Activated CD8-positive, alpha-beta memory T cell treated with anti-CD3 and anti-CD28 coated beads, Interleukin-2, amount 50 U/mL, for 4 hours (primary cell): ENCODE measurements at regions not wholly inside any gene's neighbourhood (a gene's known extent, or its start where the extent isn't known, plus 50 kb on each side); places are given as distances from the start of the nearest gene placed in this dataset.
"Not testable (repeated sequence)": the region's sequence is repeated elsewhere in the genome, so short reads cannot be mapped to it uniquely, and the experiment has no call there.

Source experiments
- DNase-seq: peaks from one replicate; pipeline ENCODE4 v3.0.0-alpha.2; 2020

DNA sequence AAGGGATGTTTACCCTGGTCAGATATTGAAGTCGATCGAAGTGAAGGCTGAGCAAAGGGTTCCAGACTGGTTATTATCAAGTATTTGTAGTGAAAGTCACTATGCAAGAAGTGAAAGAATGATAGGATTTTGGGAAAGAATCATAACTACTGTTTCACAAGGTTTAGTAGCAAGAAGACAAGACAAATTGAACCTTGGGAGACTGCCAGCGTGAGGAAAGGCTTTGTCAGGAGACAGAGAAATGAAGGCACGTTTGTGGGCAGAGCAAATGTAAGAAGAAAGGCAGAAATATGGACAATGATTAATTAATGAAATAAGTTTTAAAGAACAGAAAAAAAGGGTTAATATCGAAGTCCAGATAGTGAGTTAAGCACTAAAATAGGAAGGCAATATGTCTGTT, 456.8 kb downstream of the TRIML1 start:
- no peak for DNase-seq

- no peak for DNase-seq
Measured at GRCh38 chr4:188603646-188604045, 464.4 kb downstream of the TRIML1 start.

GRCh38 chr4:188606635-188607034, 467.4 kb downstream of the TRIML1 start:
- DNase-seq: no peak

- DNase-seq: no peak
Measured at GRCh38 chr4:188611143-188611542, 471.9 kb downstream of the TRIML1 start.

- DNase-seq: no peak
Measured at GRCh38 chr4:188612659-188613058, 473.4 kb downstream of the TRIML1 start.

DNA sequence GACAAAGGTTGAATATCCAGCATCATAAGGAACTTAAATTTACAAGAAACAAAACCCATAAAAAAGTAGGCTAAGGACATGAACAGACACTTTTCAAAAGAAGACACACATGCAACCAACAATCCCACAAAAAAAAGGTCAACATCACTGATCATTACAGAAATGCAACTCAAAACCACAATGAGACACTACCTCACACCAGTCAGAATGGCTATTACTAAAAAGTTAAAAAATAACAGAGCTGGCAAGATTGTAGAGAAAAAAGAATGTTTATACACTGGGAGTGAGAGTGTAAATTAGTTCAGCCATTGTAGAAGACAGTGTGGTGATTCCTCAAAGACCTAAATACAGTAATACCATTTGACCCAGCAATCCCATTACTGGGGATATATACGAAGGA, 474.7 kb downstream of the TRIML1 start:
- DNase-seq: no peak

DNA sequence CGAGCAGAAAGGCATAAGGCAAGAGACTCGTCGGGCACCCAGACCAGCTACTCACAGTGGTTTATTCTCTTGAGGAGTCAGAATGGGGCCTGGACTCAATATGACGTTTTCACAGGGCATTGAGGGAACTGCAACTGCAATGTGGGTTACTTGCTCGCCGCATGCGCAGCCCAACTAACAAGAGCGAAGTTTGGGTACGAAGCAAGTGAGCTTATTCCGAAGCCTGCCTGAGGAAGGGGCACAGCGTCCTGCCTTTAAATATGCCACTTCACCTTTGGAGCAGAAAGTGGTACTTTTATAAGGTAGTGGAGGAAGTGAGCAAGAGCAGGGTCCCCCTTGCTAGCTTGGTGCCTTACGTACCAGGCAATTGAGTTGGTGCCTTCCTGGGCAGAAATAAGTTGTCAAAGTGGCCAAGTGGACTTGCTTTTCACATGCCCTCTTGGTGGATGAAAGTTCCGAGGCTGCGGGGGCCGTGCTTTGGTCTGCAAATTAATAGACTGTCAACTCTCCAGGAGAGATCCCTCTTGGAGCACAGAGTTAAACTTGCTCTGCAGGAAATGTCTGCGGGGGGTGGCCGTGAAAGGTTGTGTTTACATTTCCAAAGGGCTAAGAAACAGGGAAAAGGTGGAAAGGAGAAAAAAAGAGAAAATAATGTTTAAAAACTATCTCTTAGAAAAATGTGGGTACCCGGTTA, 480.4 kb downstream of the TRIML1 start:
- no peak for DNase-seq

GRCh38 chr4:188620608-188621007, 481.4 kb downstream of the TRIML1 start:
- DNase-seq: no peak

- DNase-seq: no peak
Measured at GRCh38 chr4:188623314-188623854, 484.1 kb downstream of the TRIML1 start.

DNA sequence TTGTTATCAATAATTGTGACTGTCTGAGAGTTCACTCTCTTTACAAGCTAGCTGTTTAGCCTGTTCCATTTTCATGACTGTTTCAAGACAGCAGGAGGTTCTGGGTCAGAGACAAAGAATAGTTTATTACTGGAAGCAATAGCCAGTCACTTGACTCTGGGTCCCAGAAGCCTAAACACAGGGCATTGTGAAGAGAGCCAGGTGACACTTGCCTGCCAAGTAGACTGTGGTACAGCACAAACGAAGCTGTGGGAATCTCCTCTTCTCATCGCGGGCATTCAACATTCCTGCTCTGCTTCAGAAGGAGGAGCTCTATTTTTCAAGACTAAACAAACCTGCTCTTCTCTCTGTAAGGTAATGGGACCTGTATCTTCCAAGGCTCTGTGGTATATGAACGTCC, 485.1 kb downstream of the TRIML1 start:
- DNase-seq: no peak

- no peak for DNase-seq
Measured at GRCh38 chr4:188627892-188628291, 488.7 kb downstream of the TRIML1 start.

DNA sequence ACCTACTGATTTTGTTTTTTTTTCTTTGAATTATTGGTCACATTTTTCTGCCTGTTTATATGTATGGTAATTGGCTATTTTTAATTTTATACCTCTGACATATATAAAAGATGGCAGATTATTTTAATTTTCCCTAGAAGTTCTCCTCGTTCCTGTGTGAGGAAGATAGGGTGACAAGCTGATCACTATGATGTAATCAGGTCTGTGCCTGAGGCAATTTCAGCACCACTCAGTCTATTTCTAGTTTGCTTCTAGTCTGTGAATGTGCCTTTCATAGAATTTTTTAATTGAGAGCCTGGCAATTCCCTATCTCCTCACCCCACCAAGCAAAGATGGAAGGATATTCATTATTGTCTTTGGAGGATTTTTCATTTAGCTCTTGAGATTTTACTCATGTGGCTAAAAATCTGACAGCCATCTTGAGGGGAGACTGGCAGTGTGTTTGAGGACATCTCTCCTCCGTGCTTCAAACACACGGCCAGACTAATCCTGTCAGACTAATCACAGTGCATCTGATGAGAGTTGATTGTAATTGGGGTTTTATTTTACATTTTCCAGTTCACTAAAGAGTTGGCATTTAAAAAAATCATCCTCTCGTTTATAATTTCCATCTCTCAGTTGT, 500.3 kb downstream of the TRIML1 start:
- DNase-seq: no peak

GRCh38 chr4:188647820-188648370, 508.7 kb downstream of the TRIML1 start:
- DNase-seq: no peak

DNA sequence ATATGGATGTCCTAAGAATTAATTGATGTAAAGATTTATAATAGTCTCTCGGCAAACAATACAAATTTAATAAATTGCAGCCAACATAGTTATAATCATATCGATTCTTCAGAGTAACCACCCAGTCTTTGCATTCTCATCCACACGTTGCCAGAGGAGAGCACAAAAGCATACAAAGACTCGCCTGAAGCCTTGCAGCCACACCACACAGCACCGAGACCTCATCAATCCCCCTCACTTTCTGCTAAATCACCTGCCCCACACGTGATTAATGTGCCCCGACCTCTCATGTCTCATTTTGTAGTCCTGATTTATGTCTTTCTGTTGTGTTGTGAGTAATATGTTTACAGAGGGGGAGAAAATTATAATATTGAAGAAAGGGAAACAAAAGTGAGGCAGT, 510.4 kb downstream of the TRIML1 start:
- no peak for DNase-seq

GRCh38 chr4:188650516-188650915, 511.3 kb downstream of the TRIML1 start:
- no peak for DNase-seq

GRCh38 chr4:188657365-188657764, 518.1 kb downstream of the TRIML1 start:
- DNase-seq: no peak

DNA sequence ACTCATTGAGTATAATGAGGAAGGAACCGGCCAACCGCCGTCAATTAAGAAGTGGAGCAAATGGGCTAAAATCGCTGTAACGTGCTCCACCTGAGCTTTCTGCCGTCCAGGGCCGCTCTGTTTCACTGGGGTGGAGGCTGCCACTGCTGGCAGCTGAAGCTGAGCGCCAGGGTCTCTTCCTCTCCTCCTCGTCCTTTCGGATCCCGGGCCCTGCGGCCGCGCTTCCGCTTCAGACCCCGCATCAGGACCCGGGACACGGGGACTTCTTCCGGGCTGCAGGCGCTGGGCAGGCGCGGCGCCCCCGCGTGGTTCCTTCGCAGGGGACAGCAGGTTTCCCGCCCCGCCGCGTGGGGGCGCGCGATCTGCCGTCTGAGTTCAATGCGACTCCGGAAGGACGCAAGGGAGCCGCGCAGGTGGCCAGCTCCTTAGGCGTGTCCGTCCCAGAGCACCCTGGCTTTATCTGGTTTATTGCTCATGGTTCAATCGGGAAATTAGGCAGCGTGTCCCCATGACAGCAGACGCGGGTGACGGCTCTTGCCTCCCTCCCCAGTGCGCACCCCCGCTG, 519.8 kb downstream of the TRIML1 start:
- DNase-seq: no peak

- no peak for DNase-seq
Measured at GRCh38 chr4:188660796-188661195, 521.6 kb downstream of the TRIML1 start.

DNA sequence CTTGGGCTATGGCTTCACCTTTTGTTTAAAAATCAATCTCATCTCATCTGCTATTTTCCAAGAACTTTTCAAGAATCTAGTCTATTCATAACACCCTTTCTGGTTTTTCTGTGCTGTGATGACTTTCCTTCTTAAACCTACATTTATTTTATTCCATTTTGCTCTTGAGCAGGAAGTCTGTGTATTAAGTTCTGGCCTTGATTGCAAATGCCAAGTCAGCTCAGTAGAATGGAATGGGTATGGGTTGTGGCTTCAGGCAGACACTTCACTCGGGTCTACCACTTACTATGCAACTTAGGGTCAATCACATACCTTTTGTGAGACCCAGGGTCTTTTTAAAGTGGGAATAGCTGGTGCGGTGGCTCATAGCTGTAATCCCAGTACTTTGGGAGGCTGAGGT, 522.3 kb downstream of the TRIML1 start:
- no peak for DNase-seq

GRCh38 chr4:188663369-188663768, 524.1 kb downstream of the TRIML1 start:
- no peak for DNase-seq

- DNase-seq: no peak
Measured at GRCh38 chr4:188665491-188666457, 526.5 kb downstream of the TRIML1 start.

DNA sequence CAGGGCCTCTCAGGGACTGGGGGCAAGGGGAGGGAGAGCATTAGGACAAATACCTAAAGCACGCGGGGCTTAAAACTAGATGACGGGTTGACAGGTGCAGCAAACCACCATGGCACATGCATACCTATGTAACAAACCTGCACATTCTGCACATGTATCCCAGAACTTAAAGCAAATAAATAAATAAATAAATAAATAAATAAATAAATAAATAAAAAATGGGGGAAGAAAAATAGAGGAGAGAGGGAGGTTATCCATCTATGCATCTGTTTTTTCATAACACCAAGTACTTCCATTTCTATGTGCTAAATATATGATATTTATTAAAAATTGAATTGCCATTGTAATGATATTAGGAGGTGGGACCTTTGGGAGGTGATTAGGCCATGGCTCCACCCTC, 539.5 kb downstream of the TRIML1 start:
- not testable (repeated sequence) for DNase-seq
